HCT116 (cell line): ENCODE measurements at regions not wholly inside any gene's neighbourhood (a gene's known extent, or its start where the extent isn't known, plus 50 kb on each side); places are given as distances from the start of the nearest gene placed in this dataset.

Source experiments
- ATAC-seq: fragments of 200-7000 bp; cut with Tn5 transposase; 2 replicates; pipeline ENCODE4 v1.9.1; 2020; ENCODE audit warnings: mild to moderate bottlenecking, moderate library complexity
- BruUV-seq: library from RNA; stranded (reverse); fragments of 400-500 nt; replicated peaks from 2 replicates; lab custom pipeline; 2021; lab: Mats Ljungman, UMichigan
- CTCF ChIA-PET: fragments of 300-600 bp; sonication (Branson Sonifier 250); formaldehyde crosslinking; loops from one replicate; lab custom pipeline; 2021; ENCODE audit warnings: antibody characterized with exemption; lab: Charles Lee
- POLR2A ChIA-PET: fragments of 300-600, 350-600 bp; sonication (Branson Sonifier 250); formaldehyde crosslinking; loops from one replicate; lab custom pipeline; 2021; ENCODE audit warnings: antibody characterized with exemption; lab: Charles Lee
- RAD21 ChIA-PET, 2 experiments: fragments of 300-600 bp; sonication (Branson Sonifier 250); formaldehyde crosslinking; loops; one replicate each; lab custom pipeline; 2023; ENCODE audit warnings: low total read pairs in 2 of 2; ENCODE audit not compliant: uncharacterized antibody in 2 of 2, unreplicated experiment in 2 of 2, low non-redundant PET in 1 of 2; lab: Charles Lee
- DNase-seq: peaks from one replicate; pipeline ENCODE4 v3.0.0-alpha.2; 2010; ENCODE audit warnings: low read depth, low spot score
- H2AFZ ChIP-seq: fragments of 200-600 bp; shearing (Covaris generic), sonication (generic); 2 replicates; pipeline ENCODE4 v1.6.1; 2017; ENCODE audit warnings: low read depth, mixed run types, mixed read lengths, antibody characterized with exemption, low read length; ENCODE audit not compliant: poor library complexity, severe bottlenecking
- H3K27ac ChIP-seq: 2 replicates; pipeline ENCODE4 v1.5.1; 2012; ENCODE audit warnings: low read depth, low read length
- H3K27me3 ChIP-seq: fragments of 200-600 bp; sonication (generic); 2 replicates; pipeline ENCODE4 v1.6.1; 2016; ENCODE audit warnings: mixed run types, low read length, mixed read lengths; ENCODE audit not compliant: insufficient read depth
- H3K36me3 ChIP-seq, 2 experiments: fragments of 200-500 bp in 1 of 2; fragments of 200-600 bp in 1 of 2; sonication (Bioruptor generic) in 1 of 2; sonication (generic) in 1 of 2; 2 replicates each; pipeline versions ENCODE4 v1.5.1 to v1.6.1; 2014 to 2016; ENCODE audit warnings: low read length in 2 of 2, inconsistent platforms in 1 of 2, mixed read lengths in 1 of 2, mixed run types in 1 of 2; ENCODE audit not compliant: insufficient read depth in 2 of 2, control insufficient read depth in 1 of 2
- H3K4me1 ChIP-seq, 2 experiments: fragments of 200-600 bp in 1 of 2; sonication (generic) in 1 of 2; 2 replicates each; pipeline versions ENCODE4 v1.5.1 to v1.6.1; 2012 to 2017; ENCODE audit warnings: low read length in 2 of 2, inconsistent platforms in 1 of 2, mild to moderate bottlenecking in 1 of 2, mixed read lengths in 1 of 2, mixed run types in 1 of 2, moderate library complexity in 1 of 2; ENCODE audit not compliant: insufficient read depth in 2 of 2, control insufficient read depth in 1 of 2
- H3K4me2 ChIP-seq: fragments of 200-600 bp; sonication (generic); 2 replicates; pipeline ENCODE4 v1.6.1; 2017; ENCODE audit warnings: mixed run types, low read length, mixed read lengths
- H3K4me3 ChIP-seq, 2 experiments: fragments of 200-600 bp in 1 of 2; sonication (generic) in 1 of 2; replicated peaks in 1 of 2; 2 replicates each; pipeline ENCODE4 v1.5.1; 2011 to 2016; ENCODE audit warnings: low read length in 2 of 2, control low read depth in 1 of 2, low read depth in 1 of 2, mild to moderate bottlenecking in 1 of 2, mixed read lengths in 1 of 2, mixed run types in 1 of 2
- H3K79me2 ChIP-seq: fragments of 200-600 bp; sonication (generic); 2 replicates; pipeline ENCODE4 v1.6.1; 2017; ENCODE audit warnings: mild to moderate bottlenecking, mixed run types, low read length, moderate library complexity, mixed read lengths; ENCODE audit not compliant: insufficient read depth
- H3K9ac ChIP-seq: fragments of 200-600 bp; sonication (generic); 2 replicates; pipeline ENCODE4 v1.6.1; 2016; ENCODE audit warnings: low read length, mixed read lengths
- H3K9me2 ChIP-seq: fragments of 200-600 bp; sonication (generic), shearing (Covaris generic); 2 replicates; pipeline ENCODE4 v1.6.1; 2017; ENCODE audit warnings: mixed run types, mild to moderate bottlenecking, moderate library complexity; ENCODE audit not compliant: insufficient read depth
- H3K9me3 ChIP-seq, 2 experiments: fragments of 200-500 bp in 1 of 2; fragments of 200-600 bp in 1 of 2; sonication (Bioruptor generic) in 1 of 2; sonication (generic) in 1 of 2; 2 replicates each; pipeline ENCODE4 v1.6.1; 2014 to 2017; ENCODE audit warnings: low read length in 2 of 2, mixed read lengths in 2 of 2, inconsistent platforms in 1 of 2, low read depth in 1 of 2, mild to moderate bottlenecking in 1 of 2, mixed run types in 1 of 2, moderate library complexity in 1 of 2; ENCODE audit not compliant: control insufficient read depth in 1 of 2, insufficient read depth in 1 of 2
- H4K20me1 ChIP-seq: fragments of 200-600 bp; sonication (generic), shearing (Covaris generic); 2 replicates; pipeline ENCODE4 v1.6.1; 2017; ENCODE audit warnings: mixed run types, mild to moderate bottlenecking, moderate library complexity; ENCODE audit not compliant: insufficient read depth
- JUND ChIP-seq: IDR thresholded peaks from 2 replicates; pipeline ENCODE4 v1.6.1; 2012
- POLR2A ChIP-seq: IDR thresholded peaks from 2 replicates; pipeline ENCODE4 v1.7.0; 2011; ENCODE audit warnings: borderline replicate concordance; ENCODE audit not compliant: insufficient read depth, insufficient read length; ENCODE audit errors: extremely low read depth
- RAD21 ChIP-seq: IDR thresholded peaks from 2 replicates; pipeline ENCODE4 v1.6.1; 2012; ENCODE audit warnings: low read depth, mild to moderate bottlenecking
- SIN3A ChIP-seq: IDR thresholded peaks from 2 replicates; pipeline ENCODE4 v1.6.1; 2012; ENCODE audit warnings: low read depth
- TCF7L2 ChIP-seq: IDR thresholded peaks from 2 replicates; pipeline ENCODE4 v1.7.0; 2011; ENCODE audit warnings: borderline replicate concordance, inconsistent platforms; ENCODE audit not compliant: insufficient read depth, insufficient read length; ENCODE audit errors: extremely low read depth
- ZBTB33 ChIP-seq: IDR thresholded peaks from 2 replicates; pipeline ENCODE4 v1.6.1; 2011; ENCODE audit warnings: mild to moderate bottlenecking, low read length, moderate library complexity; ENCODE audit not compliant: insufficient replicate concordance; ENCODE audit errors: extremely low read depth
- intact Hi-C: fragments of 100-400 bp; cut with micrococcal nuclease; formaldehyde crosslinking; loops from 2 replicates; pipeline ENCODE4 v1.10.0; 2022
- TF ChIP-seq, protein P1 (sequence below): IDR thresholded peaks from 2 replicates; pipeline ENCODE4 v1.6.1; 2012; ENCODE audit warnings: low read depth

- BruUV-seq = no TSS peak
Observed at GRCh38 chr21:35120631-35121180, 71.6 kb upstream of the RUNX1 start.

More at GRCh38 chr21:35120631-35121180, 71.6 kb upstream of the RUNX1 start:
- Histone ChIP-seq H3K9ac (no peak overlapping the region), H3K4me3 (no peak overlapping the region), H3K4me2 (no peak overlapping the region), H3K27me3 (no peaks in the 10 kb centered on the region), H3K27ac (no peak overlapping the region), H3K4me1 (no peaks in the 10 kb centered on the region), H3K79me2 (no peaks in the 10 kb centered on the region), H3K9me2 (no peaks in the 10 kb centered on the region), H4K20me1 (no peaks in the 10 kb centered on the region), H3K9me3 (no peaks in the 10 kb centered on the region), H3K36me3 (no peaks in the 10 kb centered on the region), H2AFZ (no peak overlapping the region)
- ChIA-PET RAD21 (no interaction called here), CTCF (no interaction called here), POLR2A (no interaction called here)
- intact Hi-C loops = no loop called here
- DNase-seq (no peak), ATAC-seq (no peak)
- TF ChIP-seq ZBTB33 (no peak), SIN3A (no peak), POLR2A (no peak), JUND (no peak), RAD21 (no peak), TCF7L2 (no peak)
- TF ChIP-seq, protein P1, sequence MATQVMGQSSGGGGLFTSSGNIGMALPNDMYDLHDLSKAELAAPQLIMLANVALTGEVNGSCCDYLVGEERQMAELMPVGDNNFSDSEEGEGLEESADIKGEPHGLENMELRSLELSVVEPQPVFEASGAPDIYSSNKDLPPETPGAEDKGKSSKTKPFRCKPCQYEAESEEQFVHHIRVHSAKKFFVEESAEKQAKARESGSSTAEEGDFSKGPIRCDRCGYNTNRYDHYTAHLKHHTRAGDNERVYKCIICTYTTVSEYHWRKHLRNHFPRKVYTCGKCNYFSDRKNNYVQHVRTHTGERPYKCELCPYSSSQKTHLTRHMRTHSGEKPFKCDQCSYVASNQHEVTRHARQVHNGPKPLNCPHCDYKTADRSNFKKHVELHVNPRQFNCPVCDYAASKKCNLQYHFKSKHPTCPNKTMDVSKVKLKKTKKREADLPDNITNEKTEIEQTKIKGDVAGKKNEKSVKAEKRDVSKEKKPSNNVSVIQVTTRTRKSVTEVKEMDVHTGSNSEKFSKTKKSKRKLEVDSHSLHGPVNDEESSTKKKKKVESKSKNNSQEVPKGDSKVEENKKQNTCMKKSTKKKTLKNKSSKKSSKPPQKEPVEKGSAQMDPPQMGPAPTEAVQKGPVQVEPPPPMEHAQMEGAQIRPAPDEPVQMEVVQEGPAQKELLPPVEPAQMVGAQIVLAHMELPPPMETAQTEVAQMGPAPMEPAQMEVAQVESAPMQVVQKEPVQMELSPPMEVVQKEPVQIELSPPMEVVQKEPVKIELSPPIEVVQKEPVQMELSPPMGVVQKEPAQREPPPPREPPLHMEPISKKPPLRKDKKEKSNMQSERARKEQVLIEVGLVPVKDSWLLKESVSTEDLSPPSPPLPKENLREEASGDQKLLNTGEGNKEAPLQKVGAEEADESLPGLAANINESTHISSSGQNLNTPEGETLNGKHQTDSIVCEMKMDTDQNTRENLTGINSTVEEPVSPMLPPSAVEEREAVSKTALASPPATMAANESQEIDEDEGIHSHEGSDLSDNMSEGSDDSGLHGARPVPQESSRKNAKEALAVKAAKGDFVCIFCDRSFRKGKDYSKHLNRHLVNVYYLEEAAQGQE = no peak
